RCC 7860 (cell line): ENCODE measurements at regions not wholly inside any gene's neighbourhood (a gene's known extent, or its start where the extent isn't known, plus 50 kb on each side); places are given as distances from the start of the nearest gene placed in this dataset.
A peak's percentile ranks its signal among the peaks of the same experiment; 100 is the strongest.
"Not testable (repeated sequence)": the region's sequence is repeated elsewhere in the genome, so short reads cannot be mapped to it uniquely, and the experiment has no call there.

Experiments
- DNase-seq: peaks from one replicate; pipeline ENCODE4 v3.0.0-alpha.2; 2015; ENCODE audit warnings: low spot score
- FAIRE-seq: peaks from 2 replicates; lab custom pipeline; 2012; peaks lifted over from hg19 to GRCh38; lab: Jason Lieb, UNC

DNA sequence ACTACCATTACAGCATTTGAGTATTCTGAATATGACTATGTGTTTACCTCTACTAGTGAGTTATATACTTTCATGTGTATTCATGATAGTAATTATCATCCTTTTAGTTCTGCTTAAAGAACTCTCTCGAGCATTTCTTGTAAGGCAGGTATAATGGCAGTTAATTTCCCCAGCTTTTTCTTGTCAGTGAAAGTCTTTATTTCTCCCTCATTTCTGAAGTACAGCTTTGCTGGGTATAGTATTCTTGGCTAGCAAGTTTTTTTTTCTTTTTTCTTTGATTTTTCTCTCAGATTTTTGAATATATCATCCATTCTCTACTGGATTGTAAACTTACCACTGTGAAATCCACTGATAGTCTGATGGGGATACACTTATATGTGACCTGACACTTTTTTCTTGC is 165.9 kb upstream of the ARHGAP5 start:
- DNase-seq = no peak
- FAIRE-seq = no peak

DNA sequence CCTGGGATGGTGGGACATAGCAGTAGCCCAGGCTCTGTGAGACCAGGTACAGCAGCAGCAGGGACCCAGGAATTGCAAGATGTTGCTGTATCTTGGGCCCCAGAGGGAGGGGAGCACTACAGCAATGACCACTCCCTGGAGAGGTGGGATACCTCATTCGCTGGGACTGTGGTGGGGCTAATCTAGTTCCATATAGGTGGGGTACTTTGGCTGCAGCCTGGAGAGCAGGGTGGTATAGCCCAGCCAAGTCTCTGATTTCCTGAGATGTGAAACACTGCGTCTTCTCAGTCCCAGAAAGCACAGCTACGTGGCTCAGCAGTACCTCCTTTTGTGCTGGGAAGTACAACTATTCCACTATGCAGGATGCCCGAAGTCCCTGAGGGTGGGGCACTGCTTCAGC is 163.7 kb upstream of the ARHGAP5 start:
- DNase-seq (no peak), FAIRE-seq (no peak)

DNA sequence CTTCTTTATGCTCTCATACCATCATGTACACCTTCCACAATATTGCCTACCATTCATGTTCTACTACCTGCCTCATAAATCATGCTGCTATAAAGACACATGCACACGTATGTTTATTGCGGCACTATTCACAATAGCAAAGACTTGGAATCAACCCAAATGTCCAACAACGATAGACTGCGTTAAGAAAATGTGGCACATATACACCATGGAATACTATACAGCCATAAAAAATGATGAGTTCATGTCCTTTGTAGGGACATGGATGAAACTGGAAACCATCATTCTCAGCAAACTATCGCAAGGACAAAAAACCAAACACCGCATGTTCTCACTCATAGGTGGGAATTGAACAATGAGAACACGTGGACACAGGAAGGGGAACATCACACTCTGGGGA is 158.8 kb upstream of the ARHGAP5 start:
- not testable (repeated sequence) for DNase-seq, FAIRE-seq

DNA sequence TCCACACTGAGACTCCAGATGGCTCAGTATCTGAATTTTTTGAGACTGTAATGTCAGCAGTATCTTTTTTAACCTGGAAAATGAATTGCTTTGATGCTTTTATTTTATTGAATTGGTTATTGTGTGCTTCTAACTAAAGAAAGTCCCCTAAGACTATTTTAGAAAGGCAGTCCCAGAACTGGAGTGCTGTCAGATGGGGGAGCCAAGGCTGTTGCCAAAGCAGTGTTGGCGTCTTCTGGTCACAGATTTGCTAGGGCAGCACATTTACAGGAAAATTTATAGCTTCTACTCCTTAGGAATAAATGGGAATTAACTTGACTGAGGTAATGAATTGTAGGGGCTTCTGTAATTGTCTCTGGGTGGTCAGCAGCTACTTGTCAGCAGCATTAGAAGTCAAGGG is 157.1 kb upstream of the ARHGAP5 start:
- FAIRE-seq (no peak), DNase-seq (no peak)

DNA sequence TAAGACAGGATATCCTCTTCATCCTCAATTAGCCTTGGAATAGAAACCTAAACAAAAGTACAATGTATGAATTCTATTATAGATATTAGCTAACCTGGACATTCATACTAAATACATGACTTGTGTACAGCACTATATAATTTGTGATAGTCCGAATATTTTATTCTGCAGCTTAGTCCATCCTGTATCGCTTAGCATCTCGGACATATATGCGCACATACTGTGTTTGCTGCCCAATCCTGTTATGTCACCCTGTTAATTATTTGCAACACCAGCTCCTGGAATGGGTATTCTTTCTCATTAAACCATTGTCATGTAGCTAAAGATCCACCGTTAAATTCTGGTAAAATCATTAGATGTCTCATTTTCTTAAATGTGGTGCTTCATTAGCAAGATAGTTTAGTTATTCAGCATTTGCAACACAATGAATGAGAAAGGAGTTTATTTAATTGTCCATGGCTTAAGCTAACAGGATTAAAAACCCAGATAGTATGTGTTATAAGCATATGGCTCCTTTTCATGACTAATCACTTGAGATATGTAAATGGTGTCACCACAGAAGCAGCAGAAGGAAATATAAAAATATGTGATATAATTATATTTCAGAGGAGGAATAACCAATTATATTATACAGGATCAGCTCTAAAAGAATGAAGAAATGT is 156.0 kb upstream of the ARHGAP5 start:
- no peak for DNase-seq
- no peak for FAIRE-seq

DNA sequence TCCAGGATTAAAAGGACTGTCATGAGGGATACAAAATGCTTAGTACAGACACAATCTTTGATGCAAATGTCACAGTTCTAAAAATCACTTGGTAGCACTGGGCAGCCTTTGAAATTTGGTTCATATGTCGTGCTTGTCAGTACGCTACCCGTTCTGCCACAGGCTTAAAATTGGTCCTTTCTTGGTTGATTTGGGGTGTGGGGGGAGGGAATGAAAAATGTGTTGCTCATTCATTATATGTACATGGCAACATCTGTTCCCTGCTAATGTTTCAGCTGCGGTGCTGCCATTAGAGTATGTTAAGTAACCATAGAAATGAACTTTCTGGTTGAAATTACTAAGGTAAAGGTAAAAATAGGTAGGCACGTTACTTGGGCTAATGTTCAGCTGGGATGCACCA is 155.4 kb upstream of the ARHGAP5 start:
- FAIRE-seq = no peak
- DNase-seq = no peak

DNA sequence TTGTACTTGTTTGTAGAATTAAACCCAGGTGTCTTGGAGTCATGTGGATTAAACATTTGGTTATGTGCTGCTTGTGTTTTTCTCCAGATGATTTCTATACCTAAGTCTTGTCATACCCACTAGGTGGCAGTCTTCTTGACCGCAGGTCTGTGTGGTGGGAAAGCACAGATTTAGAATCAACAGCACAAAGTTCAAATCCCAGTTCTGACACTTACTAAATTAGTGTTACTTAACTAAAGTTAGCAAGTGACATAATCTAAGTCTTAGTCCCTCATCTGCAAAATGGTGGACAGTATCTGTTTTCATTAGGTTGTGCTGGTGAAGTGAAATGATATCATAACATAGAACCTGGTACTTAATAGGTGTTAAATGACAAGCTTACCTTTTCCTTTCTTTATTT is 151.0 kb upstream of the ARHGAP5 start:
- DNase-seq (peak; percentile 7), FAIRE-seq (no peak)

DNA sequence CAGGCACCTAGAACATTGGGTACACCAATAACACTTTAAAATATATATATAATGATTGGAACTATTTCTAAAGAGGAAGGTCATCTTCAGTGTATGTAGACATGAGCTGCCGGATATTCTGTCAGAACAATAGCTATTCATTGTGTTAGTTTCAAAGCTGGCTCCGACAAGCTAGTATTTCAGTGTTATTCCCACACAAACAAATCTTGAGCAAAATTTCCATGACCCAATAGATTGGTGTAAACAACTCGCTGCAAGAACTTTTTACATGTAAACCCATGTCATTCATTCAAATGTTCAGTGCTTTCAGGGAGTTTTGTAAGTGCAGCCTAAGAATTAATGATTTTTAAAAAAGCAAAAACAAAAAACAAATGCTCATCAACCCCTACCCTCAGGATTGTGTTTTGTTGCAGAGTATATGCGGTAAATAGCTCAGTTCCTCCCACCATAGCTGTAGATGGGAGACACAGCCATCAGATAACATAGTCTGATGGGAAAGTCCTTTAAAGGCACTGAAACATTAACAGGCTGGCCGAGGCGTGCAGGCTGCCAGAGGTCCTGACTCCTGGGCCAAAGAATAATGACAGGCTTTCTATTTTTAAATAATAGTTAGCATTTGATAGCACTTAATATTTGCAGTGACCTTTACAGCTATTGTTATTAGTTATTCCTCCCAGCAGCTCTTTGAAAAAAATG is 150.3 kb upstream of the ARHGAP5 start:
- FAIRE-seq (no peak), DNase-seq (no peak)

DNA sequence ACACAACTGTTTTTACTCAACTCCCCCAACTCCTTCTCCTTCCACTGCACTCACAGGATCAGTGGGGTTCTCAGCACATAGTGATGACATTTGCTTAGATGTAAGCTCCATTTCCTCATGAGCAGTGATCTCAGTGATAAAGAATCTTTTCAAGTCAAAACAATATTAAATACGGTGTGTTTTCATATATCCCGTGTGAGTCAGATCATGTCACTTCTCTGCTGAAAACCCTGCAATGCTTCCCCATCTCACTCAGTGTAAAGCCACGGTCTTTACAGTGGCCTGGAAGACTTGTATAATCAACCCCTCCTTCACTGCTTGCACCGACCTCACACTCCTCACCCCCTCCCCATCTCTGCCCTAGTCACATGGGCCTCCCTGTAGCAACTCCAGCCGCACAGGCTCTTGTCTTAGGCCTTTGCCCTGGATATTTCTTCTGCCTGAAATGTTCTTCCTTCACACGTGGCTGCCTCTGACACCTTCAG is 149.7 kb upstream of the ARHGAP5 start:
- FAIRE-seq (peak; percentile 75), DNase-seq (peak; percentile 86)

DNA sequence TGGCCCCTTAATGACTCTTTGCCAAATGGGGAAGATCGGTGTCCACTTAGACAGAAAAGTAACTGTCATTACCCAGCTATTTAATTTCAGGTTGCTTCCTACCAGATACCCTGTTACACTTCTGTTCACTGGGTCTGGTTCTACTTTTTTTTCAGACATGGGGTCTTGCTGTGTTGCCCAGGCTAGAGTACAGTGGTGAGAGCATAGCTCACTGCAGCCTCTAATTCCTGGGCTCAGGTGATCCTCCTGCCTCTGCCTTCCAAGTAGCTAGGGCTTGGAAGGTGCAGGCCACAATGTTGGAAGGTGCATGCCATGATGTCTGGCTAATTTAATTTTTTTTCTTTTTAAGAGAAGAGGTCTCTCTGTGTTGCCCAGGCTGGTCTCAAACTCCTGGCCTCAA is 147.0 kb upstream of the ARHGAP5 start:
- FAIRE-seq = no peak
- no peak for DNase-seq

DNA sequence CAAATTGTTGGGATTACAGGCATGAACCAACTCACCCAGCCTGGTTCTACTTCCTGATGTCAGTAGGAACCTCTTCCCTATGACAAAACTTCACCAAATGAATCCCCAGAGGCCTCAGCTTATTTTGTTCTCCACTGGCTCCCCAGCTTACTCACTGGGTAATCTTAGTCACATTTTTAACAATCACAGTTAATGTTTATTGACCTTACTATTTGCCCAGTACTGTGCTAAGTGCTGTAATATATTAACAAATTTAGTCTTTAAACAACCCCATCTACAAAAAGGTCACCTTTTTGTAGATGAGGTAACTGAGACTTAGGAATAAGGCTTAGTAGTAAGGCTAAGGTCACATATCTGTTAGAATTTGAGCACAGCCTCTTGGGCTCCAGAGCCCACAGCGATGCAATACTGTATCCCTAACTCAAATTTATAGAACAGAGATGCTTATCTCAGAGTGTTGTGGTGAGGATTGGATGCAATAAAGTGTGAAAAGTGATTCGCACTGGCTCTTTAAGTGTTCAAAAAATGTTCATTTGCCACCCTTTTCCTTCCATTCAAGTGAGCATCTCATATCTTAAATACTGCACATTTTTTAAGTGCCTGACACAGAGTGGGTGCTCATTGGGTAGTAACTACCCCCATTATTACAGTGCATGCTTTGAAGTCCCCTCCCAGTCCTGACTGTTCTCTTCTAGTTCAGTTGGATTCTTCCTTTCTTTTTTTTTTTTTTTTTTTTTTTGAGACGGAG is 146.4 kb upstream of the ARHGAP5 start:
- peak; percentile 70 for DNase-seq
- peak; percentile 88 for FAIRE-seq

DNA sequence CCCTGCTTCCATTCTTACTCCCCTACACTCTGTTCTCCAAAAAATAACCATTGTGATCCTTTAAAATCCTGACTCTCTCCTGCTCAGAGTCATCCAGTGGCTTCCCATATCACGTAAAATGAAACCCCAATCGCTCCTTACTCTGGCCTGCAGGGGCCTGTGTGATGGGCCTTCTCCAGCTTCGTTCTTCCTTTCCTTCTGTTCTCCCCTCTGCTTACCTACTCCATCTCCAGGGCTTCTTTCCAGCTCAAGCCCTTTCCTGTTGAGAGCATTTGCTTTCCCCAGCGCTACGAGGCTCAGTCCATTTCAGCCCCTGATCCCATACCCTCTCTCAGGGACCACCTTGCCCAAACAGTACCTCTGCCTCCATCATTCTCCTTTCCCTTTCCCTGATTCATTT is 144.4 kb upstream of the ARHGAP5 start:
- DNase-seq (no peak), FAIRE-seq (no peak)

DNA sequence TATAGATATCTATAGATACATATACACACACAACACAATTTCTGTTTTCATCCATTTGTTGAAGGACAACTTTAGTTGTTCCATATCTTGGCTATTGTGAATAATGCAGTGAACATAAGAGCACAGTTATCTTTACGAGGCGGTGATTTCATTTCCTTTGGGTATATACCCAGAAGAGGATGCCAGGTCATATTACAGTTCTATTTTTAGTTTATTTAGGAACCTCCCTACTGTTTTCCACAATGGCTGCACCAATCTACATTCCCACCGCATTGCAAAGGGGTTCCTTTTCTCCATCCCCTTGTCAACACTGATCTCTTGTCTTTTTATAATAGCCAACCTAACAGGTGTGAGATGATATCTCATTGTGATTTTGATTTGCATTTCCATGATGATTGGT is 143.4 kb upstream of the ARHGAP5 start:
- DNase-seq (no peak), FAIRE-seq (no peak)

DNA sequence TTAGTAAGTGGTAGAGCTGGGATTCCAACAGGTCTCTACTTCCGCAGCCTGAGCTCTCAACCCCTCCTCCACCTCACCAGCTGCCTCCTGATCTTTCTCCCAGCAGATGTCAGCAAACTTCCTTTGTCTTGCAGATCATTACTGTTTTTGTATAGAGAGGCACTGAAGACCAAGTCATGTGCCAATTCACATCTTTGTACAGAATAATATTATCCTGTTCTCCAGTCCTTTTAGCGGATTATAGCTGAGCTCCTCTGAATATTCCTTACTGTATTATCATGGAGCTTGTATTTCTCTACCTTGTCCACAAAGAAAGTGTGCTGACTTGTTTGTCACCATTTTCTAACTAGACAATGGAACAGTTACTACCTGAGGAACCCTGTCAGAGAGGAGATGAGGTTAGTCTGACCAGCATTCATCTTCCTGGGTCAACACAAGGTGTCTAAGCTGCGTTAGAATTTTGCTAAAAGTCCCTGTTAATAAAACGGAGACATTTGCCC is 142.3 kb upstream of the ARHGAP5 start:
- no peak for FAIRE-seq
- peak; percentile 36 for DNase-seq

DNA sequence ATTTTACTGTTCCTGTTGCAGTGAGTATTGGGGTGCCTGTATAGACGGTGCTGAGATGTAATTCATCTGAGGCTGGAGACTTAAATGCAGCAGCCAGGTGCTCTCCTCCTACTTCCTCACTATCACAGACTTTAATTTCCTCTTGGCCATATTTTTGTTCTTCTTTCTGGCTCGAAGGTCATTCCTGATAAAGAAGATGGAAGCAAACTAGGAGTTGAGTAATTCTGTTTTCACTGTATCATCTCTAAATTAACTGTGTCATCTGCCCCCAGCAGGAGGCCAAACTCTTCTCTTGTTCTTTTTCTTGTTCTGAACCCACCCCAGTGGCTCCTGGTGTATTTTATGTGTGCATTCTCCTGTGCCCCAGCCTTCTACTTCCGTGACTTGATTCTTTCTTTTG is 141.7 kb upstream of the ARHGAP5 start:
- DNase-seq (no peak), FAIRE-seq (no peak)

DNA sequence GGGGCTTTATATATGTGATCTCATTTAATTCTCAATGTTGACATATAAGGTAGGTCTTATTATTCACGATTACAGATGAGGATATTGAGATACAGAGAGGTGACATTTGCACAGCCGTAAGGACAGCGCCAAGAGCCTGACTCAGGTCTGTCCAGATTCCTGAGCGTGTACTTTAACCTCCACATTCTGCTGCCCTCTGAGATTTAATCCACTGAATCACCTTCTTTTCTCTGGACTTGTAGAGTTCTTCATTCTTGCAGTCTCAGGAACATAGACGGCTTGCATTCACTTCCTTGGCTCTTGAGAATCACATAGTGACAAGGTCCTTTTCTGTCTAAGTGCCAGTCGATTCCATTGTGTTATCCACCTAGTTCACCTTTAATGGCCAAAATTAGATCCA is 141.0 kb upstream of the ARHGAP5 start:
- no peak for FAIRE-seq

DNA sequence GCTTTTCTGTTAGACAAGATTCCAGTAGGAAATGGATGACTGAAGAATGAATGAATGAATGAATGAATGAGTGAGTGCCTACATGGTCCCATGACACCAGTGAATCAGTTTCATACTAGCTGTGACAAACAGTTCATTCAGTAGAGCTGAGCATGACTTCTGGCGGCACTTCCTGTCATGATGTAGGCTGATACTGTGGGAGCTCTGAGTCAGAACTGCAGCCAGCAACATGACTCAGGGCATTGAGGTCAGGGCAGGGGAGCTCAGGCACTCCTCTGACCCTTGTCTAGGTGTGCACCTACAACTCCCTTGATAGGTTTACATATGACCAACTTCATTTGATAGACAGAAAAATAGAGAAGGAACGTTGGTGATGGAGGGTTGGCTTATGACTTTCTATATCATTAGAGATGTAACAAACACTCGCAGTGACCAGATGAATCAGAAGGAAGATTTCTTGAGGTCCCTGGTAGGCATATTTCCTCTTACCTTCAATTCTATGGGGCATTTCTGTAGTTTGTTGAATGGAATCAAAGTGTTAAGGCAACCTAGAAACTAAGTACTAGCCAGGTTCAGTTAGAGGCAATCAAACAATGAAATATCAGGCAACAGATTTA is 139.3 kb upstream of the ARHGAP5 start:
- DNase-seq (peak; percentile 91), FAIRE-seq (peak; percentile 86)

More for the DNA sequence above, 141.0 kb upstream of the ARHGAP5 start:
- DNase-seq = peak; percentile 54

DNA sequence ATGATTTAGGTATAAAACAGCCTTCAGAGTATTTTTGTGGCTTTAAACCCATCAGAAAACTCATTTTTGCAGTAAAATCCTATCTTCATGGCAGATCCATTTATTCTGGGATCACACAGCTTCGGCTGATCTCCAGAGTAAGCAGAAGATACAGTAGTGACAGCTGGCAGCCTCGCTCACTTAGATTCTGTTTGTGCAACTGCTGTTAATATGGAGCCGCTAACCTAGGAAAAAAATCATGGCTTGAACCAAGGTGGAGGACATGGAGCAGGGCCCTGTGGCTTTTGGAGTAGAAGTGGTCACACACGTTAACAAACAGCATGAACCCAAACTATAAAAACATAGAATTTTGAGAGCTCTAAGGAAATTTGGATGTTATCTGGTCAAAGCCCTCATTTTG is 137.2 kb upstream of the ARHGAP5 start:
- FAIRE-seq (no peak), DNase-seq (no peak)

DNA sequence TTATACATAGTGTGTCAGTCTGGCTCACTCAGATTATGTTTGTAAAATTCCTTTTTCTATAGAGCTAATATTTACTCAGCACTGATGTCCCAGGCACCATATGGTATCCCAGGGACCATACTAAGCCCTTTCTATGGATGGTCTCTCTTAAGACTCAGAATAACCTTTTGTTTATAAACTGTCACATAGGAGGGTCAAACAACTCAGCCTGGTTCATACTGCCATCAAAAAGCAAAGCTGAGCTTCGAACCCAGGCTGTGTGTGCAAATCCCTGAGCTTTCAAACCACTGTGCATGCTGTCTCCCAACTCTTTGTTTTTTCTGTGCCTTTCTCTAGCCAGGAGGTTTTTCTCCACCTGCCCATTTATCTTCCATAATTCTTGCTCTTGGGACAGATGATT is 135.6 kb upstream of the ARHGAP5 start:
- DNase-seq (no peak), FAIRE-seq (no peak)

DNA sequence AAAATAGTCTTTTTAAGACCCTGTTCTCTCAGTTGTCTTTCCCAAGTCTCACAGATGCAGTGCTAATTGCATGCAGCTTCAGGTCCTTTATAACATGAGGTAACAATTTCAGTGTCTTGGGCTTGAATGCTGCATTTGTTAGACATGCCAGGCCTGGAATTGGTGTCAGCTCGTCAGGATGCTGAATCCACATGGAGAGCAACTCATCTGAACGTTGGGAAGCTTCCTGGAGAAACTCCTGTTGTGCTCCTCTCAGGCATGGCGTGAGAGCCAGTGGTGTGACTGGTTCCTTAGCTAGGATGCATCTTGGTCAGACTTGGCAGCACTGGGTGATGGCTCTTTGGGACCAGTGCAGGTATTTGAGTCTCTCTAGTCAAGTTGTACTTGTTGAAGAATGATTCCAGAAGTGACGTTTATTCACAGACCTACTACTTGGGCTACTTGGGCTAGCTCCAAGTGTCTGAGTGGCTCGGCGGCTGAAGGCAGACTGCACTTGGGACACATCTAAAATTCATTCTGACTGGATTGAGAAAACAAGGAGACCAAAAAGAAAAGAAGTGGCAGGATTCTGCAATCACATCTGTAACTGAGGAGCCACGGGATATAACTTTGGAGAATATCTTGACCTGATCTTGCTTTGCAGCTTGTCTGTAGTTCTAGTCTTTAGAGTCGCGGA is 134.8 kb upstream of the ARHGAP5 start:
- DNase-seq (no peak), FAIRE-seq (no peak)
